PC-3 (cell line): ENCODE measurements at regions not wholly inside any gene's neighbourhood (a gene's known extent, or its start where the extent isn't known, plus 50 kb on each side); places are given as distances from the start of the nearest gene placed in this dataset.

Experiments used
- ATAC-seq: fragments of 200-7000 bp; cut with Tn5 transposase; 2 replicates; pipeline ENCODE4 v1.9.1; 2020; ENCODE audit warnings: mild to moderate bottlenecking, moderate library complexity
- BruUV-seq: library from RNA; stranded (reverse); fragments of 400-500 nt; replicated peaks from 2 replicates; lab custom pipeline; 2021; lab: Mats Ljungman, UMichigan
- CTCF ChIA-PET: fragments of 300-600 bp; sonication (Branson Sonifier 250); formaldehyde crosslinking; loops from one replicate; lab custom pipeline; 2022; ENCODE audit warnings: antibody characterized with exemption; lab: Charles Lee
- POLR2A ChIA-PET: fragments of 300-600 bp; sonication (Branson Sonifier 250); formaldehyde crosslinking; loops from one replicate; lab custom pipeline; 2022; ENCODE audit warnings: antibody characterized with exemption; ENCODE audit not compliant: unreplicated experiment; lab: Charles Lee
- DNase-seq: peaks from one replicate; pipeline ENCODE4 v3.0.0-alpha.2; 2015
- H2AFZ ChIP-seq: fragments of 300-600 bp; sonication (generic); 2 replicates; pipeline ENCODE4 v1.6.0; 2016; ENCODE audit warnings: antibody characterized with exemption, low read length
- H3F3A ChIP-seq: fragments of 300-600 bp; sonication (generic); one replicate; pipeline ENCODE4 v1.6.0; 2017; ENCODE audit warnings: antibody characterized with exemption, low read length, control low read depth, mild to moderate bottlenecking; ENCODE audit not compliant: unreplicated experiment
- H3K27ac ChIP-seq: fragments of 300-600 bp; sonication (generic); 2 replicates; pipeline ENCODE4 v1.5.1; 2016; ENCODE audit warnings: mild to moderate bottlenecking, low read length
- H3K27me3 ChIP-seq: fragments of 300-600 bp; sonication (generic); 2 replicates; pipeline ENCODE4 v1.6.1; 2016; ENCODE audit warnings: low read length, mixed read lengths
- H3K36me3 ChIP-seq: fragments of 300-600 bp; sonication (generic); 2 replicates; pipeline ENCODE4 v1.6.1; 2016; ENCODE audit warnings: low read depth, mixed run types, low read length, mixed read lengths
- H3K4me1 ChIP-seq: fragments of 300-600 bp; sonication (generic); 2 replicates; pipeline ENCODE4 v1.5.1; 2016; ENCODE audit warnings: low read length; ENCODE audit not compliant: insufficient read depth
- H3K4me2 ChIP-seq: fragments of 300-600 bp; sonication (generic); 2 replicates; pipeline ENCODE4 v1.6.0; 2016; ENCODE audit warnings: low read length
- H3K4me3 ChIP-seq: fragments of 300-600 bp; sonication (generic); 2 replicates; pipeline ENCODE4 v1.5.1; 2016; ENCODE audit warnings: mild to moderate bottlenecking, low read length, mixed read lengths
- H3K79me2 ChIP-seq: fragments of 300-600 bp; sonication (generic); 2 replicates; pipeline ENCODE4 v1.6.1; 2017; ENCODE audit warnings: low read length, mixed read lengths
- H3K9ac ChIP-seq: fragments of 300-600 bp; sonication (generic); 2 replicates; pipeline ENCODE4 v1.6.0; 2016; ENCODE audit warnings: mild to moderate bottlenecking, low read length
- H3K9me2 ChIP-seq: fragments of 300-600 bp; sonication (generic); replicated peaks from 2 replicates; pipeline ENCODE4 v1.6.1; 2016; ENCODE audit warnings: mixed run types, low read length, mixed read lengths
- H3K9me3 ChIP-seq: fragments of 300-600 bp; sonication (generic); 2 replicates; pipeline ENCODE4 v1.6.1; 2016; ENCODE audit warnings: low read length, mixed read lengths
- H4K20me1 ChIP-seq: fragments of 300-600 bp; sonication (generic); 2 replicates; pipeline ENCODE4 v1.6.1; 2016; ENCODE audit warnings: low read length, mixed read lengths
- CTCF ChIP-seq: fragments of 300-600 bp; sonication (generic); conservative IDR thresholded peaks from 2 replicates; pipeline ENCODE4 v1.5.1; 2017; ENCODE audit warnings: antibody characterized with exemption, low read depth, mild to moderate bottlenecking, low read length
- EZH2 ChIP-seq: fragments of 300-600 bp; sonication (generic); IDR thresholded peaks from one replicate; pipeline ENCODE4 v1.6.1; 2017; ENCODE audit warnings: antibody characterized with exemption, mild to moderate bottlenecking, low read length; ENCODE audit not compliant: unreplicated experiment
- EZH2phosphoT487 ChIP-seq: fragments of 300-600 bp; sonication (generic); IDR thresholded peaks from 2 replicates; pipeline ENCODE4 v1.6.1; 2018; ENCODE audit warnings: mild to moderate bottlenecking, antibody characterized with exemption, low read length, borderline replicate concordance
- intact Hi-C: fragments of 100-400 bp; cut with micrococcal nuclease; formaldehyde crosslinking; loops from 2 replicates; pipeline ENCODE4 v1.9.0; 2023

GRCh38 chr12:61137677-61138414, 1122.4 kb upstream of the USP15 start:
- no peak for DNase-seq
- no peaks in the 10 kb centered on the region for H4K20me1 ChIP-seq
- BruUV-seq: no TSS peak
- no peak overlapping the region for H3K4me3 ChIP-seq
- TF ChIP-seq EZH2 (no peak), CTCF (no peak), EZH2phosphoT487 (no peak)
- no peak overlapping the region for H3K9ac ChIP-seq
- no peaks in the 10 kb centered on the region for H3K79me2 ChIP-seq
- intact Hi-C loops: no loop called here
- no peaks in the 10 kb centered on the region for H3K4me1 ChIP-seq
- CTCF ChIA-PET: no interaction called here
- H3K27ac ChIP-seq: no peak overlapping the region
- H3K36me3 ChIP-seq: no peaks in the 10 kb centered on the region
- no peaks in the 10 kb centered on the region for H3F3A ChIP-seq
- H2AFZ ChIP-seq: no peak overlapping the region
- no peaks in the 10 kb centered on the region for H3K9me3 ChIP-seq
- POLR2A ChIA-PET: no interaction called here
- no peak for ATAC-seq
- H3K27me3 ChIP-seq: no peaks in the 10 kb centered on the region
- no peak overlapping the region for H3K4me2 ChIP-seq
- H3K9me2 ChIP-seq: no peaks in the 10 kb centered on the region

- POLR2A ChIA-PET: no interaction called here
- DNase-seq (no peak), ATAC-seq (no peak)
- BruUV-seq: no TSS peak
- H3K4me2 ChIP-seq: no peak overlapping the region
- H4K20me1 ChIP-seq: no peaks in the 10 kb centered on the region
- no peak overlapping the region for H3K27ac ChIP-seq
- no peaks in the 10 kb centered on the region for H3F3A ChIP-seq
- intact Hi-C loops: no loop called here
- no peak for TF ChIP-seq EZH2phosphoT487
- TF ChIP-seq EZH2: no peak
- no peak for TF ChIP-seq CTCF
- no peak overlapping the region for H2AFZ ChIP-seq
- H3K36me3 ChIP-seq: no peaks in the 10 kb centered on the region
- no peaks in the 10 kb centered on the region for H3K9me2 ChIP-seq
- H3K9ac ChIP-seq: no peak overlapping the region
- no peak overlapping the region for H3K4me3 ChIP-seq
- CTCF ChIA-PET: no interaction called here
- no peaks in the 10 kb centered on the region for H3K27me3 ChIP-seq
- H3K79me2 ChIP-seq: no peaks in the 10 kb centered on the region
- H3K9me3 ChIP-seq: no peaks in the 10 kb centered on the region
- H3K4me1 ChIP-seq: no peaks in the 10 kb centered on the region
These were observed 1121.8 kb upstream of the USP15 start for GRCh38 chr12:61138415-61138759.

GRCh38 chr12:61161961-61162360, 1098.2 kb upstream of the USP15 start:
- no peaks in the 10 kb centered on the region for H3K36me3 ChIP-seq
- no peaks in the 10 kb centered on the region for H3F3A ChIP-seq
- H3K4me2 ChIP-seq: no peak overlapping the region
- no peak overlapping the region for H2AFZ ChIP-seq
- H3K9ac ChIP-seq: no peak overlapping the region
- H3K4me3 ChIP-seq: no peak overlapping the region
- BruUV-seq: no TSS peak
- no peaks in the 10 kb centered on the region for H3K9me3 ChIP-seq
- no peak overlapping the region for H3K27ac ChIP-seq
- POLR2A ChIA-PET: no interaction called here
- TF ChIP-seq EZH2 (no peak), EZH2phosphoT487 (no peak), CTCF (no peak)
- H3K4me1 ChIP-seq: no peaks in the 10 kb centered on the region
- CTCF ChIA-PET: no interaction called here
- H4K20me1 ChIP-seq: no peaks in the 10 kb centered on the region
- no peaks in the 10 kb centered on the region for H3K27me3 ChIP-seq
- intact Hi-C loops: no loop called here
- no peaks in the 10 kb centered on the region for H3K9me2 ChIP-seq
- no peak for ATAC-seq
- DNase-seq: peak; percentile 61
- H3K79me2 ChIP-seq: no peaks in the 10 kb centered on the region
